DND-41 (cell line): ENCODE measurements at regions not wholly inside any gene's neighbourhood (a gene's known extent, or its start where the extent isn't known, plus 50 kb on each side); places are given as distances from the start of the nearest gene placed in this dataset.

Experiments used
- CTCF ChIP-seq: IDR thresholded peaks from 2 replicates; pipeline ENCODE4 v1.5.1; 2012; ENCODE audit warnings: borderline replicate concordance, low read length, moderate library complexity, mild to moderate bottlenecking; ENCODE audit not compliant: poor library complexity, severe bottlenecking; ENCODE audit errors: extremely low read depth
- EZH2 ChIP-seq: IDR thresholded peaks from 3 replicates; pipeline ENCODE4 v1.6.1; 2012; ENCODE audit warnings: borderline replicate concordance, low read depth, mild to moderate bottlenecking, moderate library complexity, low read length, inconsistent platforms; ENCODE audit not compliant: severe bottlenecking

- no peak for TF ChIP-seq CTCF
- no peak for TF ChIP-seq EZH2
These were observed 88.6 kb upstream of the DUSP22 start for GRCh38 chr6:203661-204060.
